ENCODE measurements at regions not wholly inside any gene's neighbourhood (a gene's known extent, or its start where the extent isn't known, plus 50 kb on each side); places are given as distances from the start of the nearest gene placed in this dataset.
"Not testable (repeated sequence)": the region's sequence is repeated elsewhere in the genome, so short reads cannot be mapped to it uniquely, and the experiment has no call there.

- H3K4me1 ChIP-seq (replicated peaks in 1 of 2) = no peaks in the 10 kb centered on the region
- H3K27ac ChIP-seq = no peak overlapping the region
- in situ Hi-C loops (cut with MboI; ENCODE audit: low pct_unique_long_range_greater_than_20kb in 2 of 9, low sequenced_read_pairs in 9 of 9, unreplicated experiment in 9 of 9) = no loop called here
- no peak overlapping the region for H3K4me3 ChIP-seq
- no peak for ATAC-seq (replicated peaks in 6 of 8)
Observed at GRCh38 chr5:130624805-130625204, 540.3 kb downstream of the HINT1 start.

- in situ Hi-C loops (cut with MboI; ENCODE audit: low pct_unique_long_range_greater_than_20kb in 2 of 9, low sequenced_read_pairs in 9 of 9, unreplicated experiment in 9 of 9) = no loop called here
- no peak overlapping the region for H3K27ac ChIP-seq
- 31 to 100% (median 72%) methylated on average over 2 of the region's 2 CpGs; no CpG with 5 or more reads in 2 of the 10 experiments for WGBS, 10 experiments
- no peaks in the 10 kb centered on the region for H3K4me1 ChIP-seq (replicated peaks in 1 of 2)
- H3K4me3 ChIP-seq = no peak overlapping the region
- no peak for ATAC-seq (replicated peaks in 6 of 8)
Observed at GRCh38 chr5:130616161-130616560, 548.9 kb downstream of the HINT1 start.

- H3K4me3 ChIP-seq = no peak overlapping the region
- ATAC-seq (replicated peaks in 6 of 8) = peak in 3 of 8 experiments; percentile 17 to 68 (median 64)
- H3K27ac ChIP-seq = no peak overlapping the region
- in situ Hi-C loops (cut with MboI; ENCODE audit: low pct_unique_long_range_greater_than_20kb in 2 of 9, low sequenced_read_pairs in 9 of 9, unreplicated experiment in 9 of 9) = no loop called here
- H3K4me1 ChIP-seq (replicated peaks in 1 of 2) = no peaks in the 10 kb centered on the region
Observed at GRCh38 chr5:130605234-130605633, 559.8 kb downstream of the HINT1 start.

GRCh38 chr5:130596647-130597046 is 568.4 kb downstream of the HINT1 start:
- H3K4me3 ChIP-seq; H3K4me1 ChIP-seq (replicated peaks in 1 of 2); H3K27ac ChIP-seq; ATAC-seq (replicated peaks in 6 of 8); in situ Hi-C loops (cut with MboI; ENCODE audit: low pct_unique_long_range_greater_than_20kb in 2 of 9, low sequenced_read_pairs in 9 of 9, unreplicated experiment in 9 of 9): not testable (repeated sequence)
- WGBS, 10 experiments = 80 to 97% (median 89%) methylated on average over 2 to 25 of the region's 25 CpGs; no CpG with 5 or more reads in 1 of the 10 experiments

GRCh38 chr5:130580264-130580663 is 584.8 kb downstream of the HINT1 start:
- ATAC-seq (replicated peaks in 6 of 8) = no peak
- Histone ChIP-seq H3K4me1 (replicated peaks in 1 of 2) (no peaks in the 10 kb centered on the region), H3K27ac (no peak overlapping the region), H3K4me3 (no peak overlapping the region)
- in situ Hi-C loops (cut with MboI; ENCODE audit: low pct_unique_long_range_greater_than_20kb in 2 of 9, low sequenced_read_pairs in 9 of 9, unreplicated experiment in 9 of 9) = no loop called here
- WGBS, 10 experiments = 0 to 93% (median 50%) methylated on average over 1 to 2 of the region's 2 CpGs; no CpG with 5 or more reads in 1 of the 10 experiments

GRCh38 chr5:130578354-130578753 is 586.7 kb downstream of the HINT1 start:
- Histone ChIP-seq H3K27ac (no peak overlapping the region), H3K4me1 (replicated peaks in 1 of 2) (no peaks in the 10 kb centered on the region), H3K4me3 (no peak overlapping the region)
- no peak for ATAC-seq (replicated peaks in 6 of 8)
- in situ Hi-C loops (cut with MboI; ENCODE audit: low pct_unique_long_range_greater_than_20kb in 2 of 9, low sequenced_read_pairs in 9 of 9, unreplicated experiment in 9 of 9) = no loop called here

- H3K4me1 ChIP-seq (replicated peaks in 1 of 2) = no peaks in the 10 kb centered on the region
- no peak for ATAC-seq (replicated peaks in 6 of 8)
- H3K27ac ChIP-seq = no peak overlapping the region
- in situ Hi-C loops (cut with MboI; ENCODE audit: low pct_unique_long_range_greater_than_20kb in 2 of 9, low sequenced_read_pairs in 9 of 9, unreplicated experiment in 9 of 9) = no loop called here
- H3K4me3 ChIP-seq = no peak overlapping the region
Observed at GRCh38 chr5:130571076-130571475, 594.0 kb downstream of the HINT1 start.

- Histone ChIP-seq H3K4me3 (no peak overlapping the region), H3K27ac (no peak overlapping the region), H3K4me1 (replicated peaks in 1 of 2) (no peaks in the 10 kb centered on the region)
- no peak for ATAC-seq (replicated peaks in 6 of 8)
- 0 to 100% (median 37%) methylated on average over 1 of the region's 1 CpG; no CpG with 5 or more reads in 2 of the 10 experiments for WGBS, 10 experiments
- in situ Hi-C loops (cut with MboI; ENCODE audit: low pct_unique_long_range_greater_than_20kb in 2 of 9, low sequenced_read_pairs in 9 of 9, unreplicated experiment in 9 of 9) = no loop called here
Observed at GRCh38 chr5:130568791-130569190, 596.3 kb downstream of the HINT1 start.

- ATAC-seq (replicated peaks in 6 of 8) = no peak
- Histone ChIP-seq H3K4me3 (no peak overlapping the region), H3K27ac (no peak overlapping the region), H3K4me1 (replicated peaks in 1 of 2) (peaks cover 0 to 6% of the 10 kb centered on the region in 2 donors)
- in situ Hi-C loops (cut with MboI; ENCODE audit: low pct_unique_long_range_greater_than_20kb in 2 of 9, low sequenced_read_pairs in 9 of 9, unreplicated experiment in 9 of 9) = no loop called here
- 20 to 100% (median 52%) methylated on average over 1 to 3 of the region's 3 CpGs; no CpG with 5 or more reads in 5 of the 10 experiments for WGBS, 10 experiments
Observed at GRCh38 chr5:130555429-130555828, 609.6 kb downstream of the HINT1 start.

- Histone ChIP-seq H3K4me3 (no peak overlapping the region), H3K4me1 (replicated peaks in 1 of 2) (peaks cover 5 to 12% of the 10 kb centered on the region in 2 donors), H3K27ac (no peak overlapping the region)
- in situ Hi-C loops (cut with MboI; ENCODE audit: low pct_unique_long_range_greater_than_20kb in 2 of 9, low sequenced_read_pairs in 9 of 9, unreplicated experiment in 9 of 9) = no loop called here
- 0 to 36% (median 14%) methylated on average over 1 to 2 of the region's 2 CpGs; no CpG with 5 or more reads in 3 of the 10 experiments for WGBS, 10 experiments
- peak in 2 of 8 experiments; percentile 48 to 50 for ATAC-seq (replicated peaks in 6 of 8)
Observed at GRCh38 chr5:130550562-130550928, 614.5 kb downstream of the HINT1 start.

- H3K27ac ChIP-seq = no peak overlapping the region
- in situ Hi-C loops (cut with MboI; ENCODE audit: low pct_unique_long_range_greater_than_20kb in 2 of 9, low sequenced_read_pairs in 9 of 9, unreplicated experiment in 9 of 9) = no loop called here
- peaks cover 5 to 12% of the 10 kb centered on the region in 2 donors for H3K4me1 ChIP-seq (replicated peaks in 1 of 2)
- WGBS, 10 experiments = 9 to 46% (median 33%) methylated on average over 2 to 5 of the region's 5 CpGs
- peak in 6 of 8 experiments; percentile 55 to 82 (median 76) for ATAC-seq (replicated peaks in 6 of 8)
- H3K4me3 ChIP-seq = no peak overlapping the region
Observed at GRCh38 chr5:130549884-130550561, 615.0 kb downstream of the HINT1 start.

GRCh38 chr5:130546211-130546610 is 618.8 kb downstream of the HINT1 start:
- peaks cover 5 to 9% of the 10 kb centered on the region in 2 donors for H3K4me1 ChIP-seq (replicated peaks in 1 of 2)
- no peak overlapping the region for H3K4me3 ChIP-seq
- no peak overlapping the region for H3K27ac ChIP-seq
- ATAC-seq (replicated peaks in 6 of 8) = no peak
- WGBS, 10 experiments = 17 to 100% (median 75%) methylated on average over 1 of the region's 1 CpG; no CpG with 5 or more reads in 5 of the 10 experiments
- in situ Hi-C loops (cut with MboI; ENCODE audit: low pct_unique_long_range_greater_than_20kb in 2 of 9, low sequenced_read_pairs in 9 of 9, unreplicated experiment in 9 of 9) = no loop called here

GRCh38 chr5:130545291-130545690 is 619.8 kb downstream of the HINT1 start:
- no peak for ATAC-seq (replicated peaks in 6 of 8)
- no peak overlapping the region for H3K4me3 ChIP-seq

GRCh38 chr5:130541617-130542221 is 623.3 kb downstream of the HINT1 start:
- H3K4me1 ChIP-seq (replicated peaks in 1 of 2) = no peaks in the 10 kb centered on the region
- no peak overlapping the region for H3K27ac ChIP-seq
- in situ Hi-C loops (cut with MboI; ENCODE audit: low pct_unique_long_range_greater_than_20kb in 2 of 9, low sequenced_read_pairs in 9 of 9, unreplicated experiment in 9 of 9) = no loop called here
- no peak for ATAC-seq (replicated peaks in 6 of 8)
- 0 to 56% (median 29%) methylated on average over 1 to 3 of the region's 3 CpGs; no CpG with 5 or more reads in 1 of the 10 experiments for WGBS, 10 experiments
- no peak overlapping the region for H3K4me3 ChIP-seq

More at GRCh38 chr5:130545291-130545690, 619.8 kb downstream of the HINT1 start:
- 0 to 100% (median 73%) methylated on average over 1 of the region's 1 CpG; no CpG with 5 or more reads in 5 of the 10 experiments for WGBS, 10 experiments
- H3K4me1 ChIP-seq (replicated peaks in 1 of 2) = peaks cover 3 to 5% of the 10 kb centered on the region in 2 donors
- in situ Hi-C loops (cut with MboI; ENCODE audit: low pct_unique_long_range_greater_than_20kb in 2 of 9, low sequenced_read_pairs in 9 of 9, unreplicated experiment in 9 of 9) = no loop called here
- no peak overlapping the region for H3K27ac ChIP-seq

Data from motor neuron (in vitro differentiated cells).